ENCODE measurements at regions not wholly inside any gene's neighbourhood (a gene's known extent, or its start where the extent isn't known, plus 50 kb on each side); places are given as distances from the start of the nearest gene placed in this dataset.
"Not testable (repeated sequence)": the region's sequence is repeated elsewhere in the genome, so short reads cannot be mapped to it uniquely, and the experiment has no call there.

GRCh38 chr7:28332046-28332445 lies 80.3 kb upstream of the CREB5 start:
- DNase-seq (ENCODE audit: low read depth) = no peak
- TF ChIP-seq, protein P1, sequence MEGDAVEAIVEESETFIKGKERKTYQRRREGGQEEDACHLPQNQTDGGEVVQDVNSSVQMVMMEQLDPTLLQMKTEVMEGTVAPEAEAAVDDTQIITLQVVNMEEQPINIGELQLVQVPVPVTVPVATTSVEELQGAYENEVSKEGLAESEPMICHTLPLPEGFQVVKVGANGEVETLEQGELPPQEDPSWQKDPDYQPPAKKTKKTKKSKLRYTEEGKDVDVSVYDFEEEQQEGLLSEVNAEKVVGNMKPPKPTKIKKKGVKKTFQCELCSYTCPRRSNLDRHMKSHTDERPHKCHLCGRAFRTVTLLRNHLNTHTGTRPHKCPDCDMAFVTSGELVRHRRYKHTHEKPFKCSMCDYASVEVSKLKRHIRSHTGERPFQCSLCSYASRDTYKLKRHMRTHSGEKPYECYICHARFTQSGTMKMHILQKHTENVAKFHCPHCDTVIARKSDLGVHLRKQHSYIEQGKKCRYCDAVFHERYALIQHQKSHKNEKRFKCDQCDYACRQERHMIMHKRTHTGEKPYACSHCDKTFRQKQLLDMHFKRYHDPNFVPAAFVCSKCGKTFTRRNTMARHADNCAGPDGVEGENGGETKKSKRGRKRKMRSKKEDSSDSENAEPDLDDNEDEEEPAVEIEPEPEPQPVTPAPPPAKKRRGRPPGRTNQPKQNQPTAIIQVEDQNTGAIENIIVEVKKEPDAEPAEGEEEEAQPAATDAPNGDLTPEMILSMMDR (IDR thresholded peaks at IDR 0.05; ENCODE audit: control insufficient read depth, extremely low read depth, insufficient read depth) = no peak
- no peak overlapping the region for H3K4me3 ChIP-seq (ENCODE audit: low read depth, low read length)

- not testable (repeated sequence) for DNase-seq (ENCODE audit: low read depth); H3K4me3 ChIP-seq (ENCODE audit: low read depth, low read length)
Observed at GRCh38 chr7:28333548-28333947, 78.8 kb upstream of the CREB5 start.

GRCh38 chr7:28336806-28337205 lies 75.5 kb upstream of the CREB5 start:
- DNase-seq (ENCODE audit: low read depth) = no peak
- TF ChIP-seq, protein P1 (IDR thresholded peaks at IDR 0.05; ENCODE audit: control insufficient read depth, extremely low read depth, insufficient read depth) = no peak
- H3K4me3 ChIP-seq (ENCODE audit: low read depth, low read length) = no peak overlapping the region

- no peak overlapping the region for H3K4me3 ChIP-seq (ENCODE audit: low read depth, low read length)
- DNase-seq (ENCODE audit: low read depth) = no peak
Observed at GRCh38 chr7:28338041-28338440, 74.3 kb upstream of the CREB5 start.

GRCh38 chr7:28343462-28343861 lies 68.9 kb upstream of the CREB5 start:
- no peak overlapping the region for H3K4me3 ChIP-seq (ENCODE audit: low read depth, low read length)
- no peak for DNase-seq (ENCODE audit: low read depth)
- TF ChIP-seq, protein P1 (IDR thresholded peaks at IDR 0.05; ENCODE audit: control insufficient read depth, extremely low read depth, insufficient read depth) = no peak

More at GRCh38 chr7:28338041-28338440, 74.3 kb upstream of the CREB5 start:
- TF ChIP-seq, protein P1 (IDR thresholded peaks at IDR 0.05; ENCODE audit: control insufficient read depth, extremely low read depth, insufficient read depth) = no peak

GRCh38 chr7:28346256-28346655 lies 66.1 kb upstream of the CREB5 start:
- no peak overlapping the region for H3K4me3 ChIP-seq (ENCODE audit: low read depth, low read length)
- TF ChIP-seq, protein P1 (IDR thresholded peaks at IDR 0.05; ENCODE audit: control insufficient read depth, extremely low read depth, insufficient read depth) = no peak

GRCh38 chr7:28346676-28347363 lies 65.5 kb upstream of the CREB5 start:
- H3K4me3 ChIP-seq (ENCODE audit: low read depth, low read length) = no peak overlapping the region
- TF ChIP-seq, protein P1 (IDR thresholded peaks at IDR 0.05; ENCODE audit: control insufficient read depth, extremely low read depth, insufficient read depth) = no peak
- no peak for DNase-seq (ENCODE audit: low read depth)

More at GRCh38 chr7:28346256-28346655, 66.1 kb upstream of the CREB5 start:
- DNase-seq (ENCODE audit: low read depth) = no peak

Measured in LNCaP clone FGC (cell line).